GM06990 (cell line): ENCODE measurements at regions not wholly inside any gene's neighbourhood (a gene's known extent, or its start where the extent isn't known, plus 50 kb on each side); places are given as distances from the start of the nearest gene placed in this dataset.

Experiments
- DNase-seq: peaks from one replicate; pipeline ENCODE4 v3.0.0-alpha.2; 2011; ENCODE audit not compliant: insufficient read length; ENCODE audit errors: extremely low read depth
- H3K27me3 ChIP-seq: replicated peaks from 2 replicates; pipeline ENCODE4 v1.6.0; 2011; ENCODE audit warnings: low read length; ENCODE audit not compliant: control insufficient read depth, insufficient read depth
- H3K36me3 ChIP-seq: 2 replicates; pipeline ENCODE4 v1.5.1; 2011; ENCODE audit warnings: low read length; ENCODE audit not compliant: control insufficient read depth, insufficient read depth
- H3K4me3 ChIP-seq: replicated peaks from 2 replicates; pipeline ENCODE4 v1.5.1; 2011; ENCODE audit warnings: low read depth, mild to moderate bottlenecking, control low read depth, low read length
- CTCF ChIP-seq: IDR thresholded peaks from 2 replicates; pipeline ENCODE4 v1.5.1; 2011; ENCODE audit warnings: low read length, control low read depth, mild to moderate bottlenecking, inconsistent platforms; ENCODE audit not compliant: insufficient read depth, poor library complexity, severe bottlenecking

GRCh38 chr2:52668724-52669123 lies 1098.9 kb upstream of the CHAC2 start:
- H3K4me3 ChIP-seq: no peak overlapping the region

DNA sequence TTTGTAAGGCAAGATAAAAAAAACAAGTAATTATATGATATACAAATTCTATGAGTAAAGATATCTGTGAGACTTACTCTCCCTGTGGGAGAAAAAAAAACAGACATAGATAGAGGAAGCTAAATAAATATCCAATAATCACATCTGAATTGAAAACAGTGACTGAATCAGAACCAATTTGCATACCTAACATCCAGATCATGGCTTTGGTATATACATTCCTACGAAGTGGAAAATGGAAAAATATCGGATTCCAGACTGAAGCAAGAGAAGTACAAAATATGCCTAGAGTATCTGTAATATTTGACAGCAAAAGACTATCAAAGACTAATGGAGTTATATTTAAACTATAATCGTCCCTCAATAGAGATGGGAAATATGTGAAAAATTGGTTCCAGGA lies 1108.1 kb upstream of the CHAC2 start:
- Histone ChIP-seq H3K4me3 (no peak overlapping the region), H3K27me3 (no peaks in the 10 kb centered on the region), H3K36me3 (no peaks in the 10 kb centered on the region)
- no peak for TF ChIP-seq CTCF
- no peak for DNase-seq

More at GRCh38 chr2:52668724-52669123, 1098.9 kb upstream of the CHAC2 start:
- no peaks in the 10 kb centered on the region for H3K36me3 ChIP-seq
- H3K27me3 ChIP-seq: no peaks in the 10 kb centered on the region
- no peak for DNase-seq
- TF ChIP-seq CTCF: no peak

DNA sequence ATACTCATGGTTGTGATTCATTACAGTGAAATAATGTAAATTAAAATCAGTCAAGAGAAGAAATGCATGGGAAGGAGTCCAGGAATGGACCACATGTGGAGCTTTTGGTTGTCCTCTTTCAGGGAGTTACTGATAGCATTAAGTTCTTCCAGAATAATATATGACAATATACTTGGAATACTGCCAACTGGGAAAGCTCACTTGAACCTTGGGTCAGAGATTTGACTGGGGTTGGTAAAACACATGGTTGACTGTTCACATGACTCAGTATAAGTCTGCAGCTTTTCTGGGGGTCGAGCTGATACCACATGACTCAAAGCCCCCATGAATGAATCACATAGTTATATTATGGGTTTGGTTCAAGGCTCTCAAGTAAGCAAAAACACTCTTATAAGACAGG lies 1109.0 kb upstream of the CHAC2 start:
- no peak for DNase-seq
- no peak for TF ChIP-seq CTCF
- Histone ChIP-seq H3K27me3 (no peaks in the 10 kb centered on the region), H3K36me3 (no peaks in the 10 kb centered on the region), H3K4me3 (no peak overlapping the region)

DNA sequence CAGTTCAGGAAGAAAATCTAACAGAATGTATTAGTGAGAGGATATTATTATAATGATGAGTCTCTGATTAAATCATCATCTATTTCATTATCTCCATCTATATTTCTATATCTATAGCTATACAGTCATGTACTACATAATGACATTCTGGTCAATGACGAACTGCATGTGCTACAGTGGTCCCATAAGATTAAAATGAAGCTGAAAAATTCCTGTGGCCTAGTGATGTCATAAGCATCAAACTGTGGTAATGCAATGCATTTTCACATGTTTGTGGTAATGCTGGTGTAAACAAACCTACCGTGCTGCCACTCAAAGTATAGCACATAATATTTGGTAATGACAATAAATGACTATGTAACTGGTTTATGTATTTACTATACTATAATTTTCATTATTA lies 1127.9 kb upstream of the CHAC2 start:
- DNase-seq: no peak
- TF ChIP-seq CTCF: no peak
- no peaks in the 10 kb centered on the region for H3K36me3 ChIP-seq
- no peaks in the 10 kb centered on the region for H3K27me3 ChIP-seq
- H3K4me3 ChIP-seq: no peak overlapping the region

DNA sequence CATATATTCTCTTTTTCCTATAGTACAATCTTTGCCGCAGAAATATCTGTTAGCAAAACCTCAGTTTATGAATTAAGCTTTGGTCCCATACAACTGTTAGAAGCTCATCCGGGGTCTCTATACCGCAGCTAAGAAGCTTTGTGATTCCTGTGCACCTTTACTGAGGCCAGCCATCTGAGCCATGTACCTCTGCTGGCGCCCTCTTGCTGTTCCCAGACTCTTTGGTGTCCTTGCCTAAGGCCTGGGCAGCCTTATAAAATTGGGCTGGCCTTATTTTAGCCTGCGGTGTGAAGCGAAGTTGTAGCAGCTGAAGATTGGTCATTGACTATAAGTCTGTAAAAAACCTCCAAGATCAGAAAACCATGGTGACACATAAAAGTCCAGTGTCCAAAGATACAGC lies 1135.1 kb upstream of the CHAC2 start:
- no peak for TF ChIP-seq CTCF
- DNase-seq: no peak
- Histone ChIP-seq H3K4me3 (no peak overlapping the region), H3K36me3 (no peaks in the 10 kb centered on the region), H3K27me3 (no peaks in the 10 kb centered on the region)

DNA sequence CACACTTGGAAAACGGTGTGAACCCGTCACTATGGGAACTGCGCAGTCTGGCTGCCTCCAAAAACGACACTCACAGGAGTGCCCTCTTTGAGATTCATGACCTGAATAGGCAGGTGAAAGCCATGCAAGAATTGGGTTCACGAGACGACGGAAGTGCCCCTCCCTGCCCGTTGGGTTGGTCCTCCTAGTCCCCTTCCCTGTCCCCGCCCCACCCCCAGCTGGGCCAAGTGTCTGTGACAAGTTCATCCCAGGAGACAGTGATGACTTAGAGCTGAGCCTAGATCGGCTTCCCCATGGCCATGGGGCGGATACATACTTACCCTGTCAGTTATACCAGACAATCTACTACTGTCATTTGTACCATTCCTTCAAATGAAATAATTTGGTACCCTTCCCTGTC lies 1137.7 kb upstream of the CHAC2 start:
- no peaks in the 10 kb centered on the region for H3K27me3 ChIP-seq
- no peak for TF ChIP-seq CTCF
- no peak for DNase-seq
- H3K36me3 ChIP-seq: no peaks in the 10 kb centered on the region
- H3K4me3 ChIP-seq: no peak overlapping the region
